HCT116 (cell line): ENCODE measurements at regions not wholly inside any gene's neighbourhood (a gene's known extent, or its start where the extent isn't known, plus 50 kb on each side); places are given as distances from the start of the nearest gene placed in this dataset.

Experiments
- ATAC-seq: fragments of 200-7000 bp; cut with Tn5 transposase; 2 replicates; pipeline ENCODE4 v1.9.1; 2020; ENCODE audit warnings: mild to moderate bottlenecking, moderate library complexity
- BruUV-seq: library from RNA; stranded (reverse); fragments of 400-500 nt; replicated peaks from 2 replicates; lab custom pipeline; 2021; lab: Mats Ljungman, UMichigan
- CTCF ChIA-PET: fragments of 300-600 bp; sonication (Branson Sonifier 250); formaldehyde crosslinking; loops from one replicate; lab custom pipeline; 2021; ENCODE audit warnings: antibody characterized with exemption; lab: Charles Lee
- POLR2A ChIA-PET: fragments of 300-600, 350-600 bp; sonication (Branson Sonifier 250); formaldehyde crosslinking; loops from one replicate; lab custom pipeline; 2021; ENCODE audit warnings: antibody characterized with exemption; lab: Charles Lee
- RAD21 ChIA-PET, 2 experiments: fragments of 300-600 bp; sonication (Branson Sonifier 250); formaldehyde crosslinking; loops; one replicate each; lab custom pipeline; 2023; ENCODE audit warnings: low total read pairs in 2 of 2; ENCODE audit not compliant: uncharacterized antibody in 2 of 2, unreplicated experiment in 2 of 2, low non-redundant PET in 1 of 2; lab: Charles Lee
- DNase-seq: peaks from one replicate; pipeline ENCODE4 v3.0.0-alpha.2; 2010; ENCODE audit warnings: low read depth, low spot score
- H2AFZ ChIP-seq: fragments of 200-600 bp; shearing (Covaris generic), sonication (generic); 2 replicates; pipeline ENCODE4 v1.6.1; 2017; ENCODE audit warnings: low read depth, mixed run types, mixed read lengths, antibody characterized with exemption, low read length; ENCODE audit not compliant: poor library complexity, severe bottlenecking
- H3K27ac ChIP-seq: 2 replicates; pipeline ENCODE4 v1.5.1; 2012; ENCODE audit warnings: low read depth, low read length
- H3K27me3 ChIP-seq: fragments of 200-600 bp; sonication (generic); 2 replicates; pipeline ENCODE4 v1.6.1; 2016; ENCODE audit warnings: mixed run types, low read length, mixed read lengths; ENCODE audit not compliant: insufficient read depth
- H3K36me3 ChIP-seq, 2 experiments: fragments of 200-500 bp in 1 of 2; fragments of 200-600 bp in 1 of 2; sonication (Bioruptor generic) in 1 of 2; sonication (generic) in 1 of 2; 2 replicates each; pipeline versions ENCODE4 v1.5.1 to v1.6.1; 2014 to 2016; ENCODE audit warnings: low read length in 2 of 2, inconsistent platforms in 1 of 2, mixed read lengths in 1 of 2, mixed run types in 1 of 2; ENCODE audit not compliant: insufficient read depth in 2 of 2, control insufficient read depth in 1 of 2
- H3K4me1 ChIP-seq, 2 experiments: fragments of 200-600 bp in 1 of 2; sonication (generic) in 1 of 2; 2 replicates each; pipeline versions ENCODE4 v1.5.1 to v1.6.1; 2012 to 2017; ENCODE audit warnings: low read length in 2 of 2, inconsistent platforms in 1 of 2, mild to moderate bottlenecking in 1 of 2, mixed read lengths in 1 of 2, mixed run types in 1 of 2, moderate library complexity in 1 of 2; ENCODE audit not compliant: insufficient read depth in 2 of 2, control insufficient read depth in 1 of 2
- H3K4me2 ChIP-seq: fragments of 200-600 bp; sonication (generic); 2 replicates; pipeline ENCODE4 v1.6.1; 2017; ENCODE audit warnings: mixed run types, low read length, mixed read lengths
- H3K4me3 ChIP-seq, 2 experiments: fragments of 200-600 bp in 1 of 2; sonication (generic) in 1 of 2; replicated peaks in 1 of 2; 2 replicates each; pipeline ENCODE4 v1.5.1; 2011 to 2016; ENCODE audit warnings: low read length in 2 of 2, control low read depth in 1 of 2, low read depth in 1 of 2, mild to moderate bottlenecking in 1 of 2, mixed read lengths in 1 of 2, mixed run types in 1 of 2
- H3K79me2 ChIP-seq: fragments of 200-600 bp; sonication (generic); 2 replicates; pipeline ENCODE4 v1.6.1; 2017; ENCODE audit warnings: mild to moderate bottlenecking, mixed run types, low read length, moderate library complexity, mixed read lengths; ENCODE audit not compliant: insufficient read depth
- H3K9ac ChIP-seq: fragments of 200-600 bp; sonication (generic); 2 replicates; pipeline ENCODE4 v1.6.1; 2016; ENCODE audit warnings: low read length, mixed read lengths
- H3K9me2 ChIP-seq: fragments of 200-600 bp; sonication (generic), shearing (Covaris generic); 2 replicates; pipeline ENCODE4 v1.6.1; 2017; ENCODE audit warnings: mixed run types, mild to moderate bottlenecking, moderate library complexity; ENCODE audit not compliant: insufficient read depth
- H3K9me3 ChIP-seq, 2 experiments: fragments of 200-500 bp in 1 of 2; fragments of 200-600 bp in 1 of 2; sonication (Bioruptor generic) in 1 of 2; sonication (generic) in 1 of 2; 2 replicates each; pipeline ENCODE4 v1.6.1; 2014 to 2017; ENCODE audit warnings: low read length in 2 of 2, mixed read lengths in 2 of 2, inconsistent platforms in 1 of 2, low read depth in 1 of 2, mild to moderate bottlenecking in 1 of 2, mixed run types in 1 of 2, moderate library complexity in 1 of 2; ENCODE audit not compliant: control insufficient read depth in 1 of 2, insufficient read depth in 1 of 2
- H4K20me1 ChIP-seq: fragments of 200-600 bp; sonication (generic), shearing (Covaris generic); 2 replicates; pipeline ENCODE4 v1.6.1; 2017; ENCODE audit warnings: mixed run types, mild to moderate bottlenecking, moderate library complexity; ENCODE audit not compliant: insufficient read depth
- ATF3 ChIP-seq: IDR thresholded peaks from 2 replicates; pipeline ENCODE4 v1.6.1; 2012
- CEBPB ChIP-seq: IDR thresholded peaks from 2 replicates; pipeline ENCODE4 v1.6.1; 2012; ENCODE audit warnings: low read depth
- EGR1 ChIP-seq: IDR thresholded peaks from 2 replicates; pipeline ENCODE4 v1.6.1; 2012; ENCODE audit warnings: low read depth
- EZH2 ChIP-seq: fragments of 200-600 bp; sonication (generic); IDR thresholded peaks from 2 replicates; pipeline ENCODE4 v1.6.1; 2017; ENCODE audit warnings: antibody characterized with exemption, mixed run types
- FOSL1 ChIP-seq: IDR thresholded peaks from 2 replicates; pipeline ENCODE4 v1.6.1; 2012; ENCODE audit warnings: low read depth
- JUND ChIP-seq: IDR thresholded peaks from 2 replicates; pipeline ENCODE4 v1.6.1; 2012
- POLR2AphosphoS5 ChIP-seq: IDR thresholded peaks from 2 replicates; pipeline ENCODE4 v1.6.1; 2011; ENCODE audit warnings: mild to moderate bottlenecking, low read depth, low read length, moderate library complexity
- SRF ChIP-seq: IDR thresholded peaks from 2 replicates; pipeline ENCODE4 v1.6.1; 2012; ENCODE audit warnings: low read depth
- TCF7L2 ChIP-seq: IDR thresholded peaks from 2 replicates; pipeline ENCODE4 v1.7.0; 2011; ENCODE audit warnings: borderline replicate concordance, inconsistent platforms; ENCODE audit not compliant: insufficient read depth, insufficient read length; ENCODE audit errors: extremely low read depth
- ZBTB33 ChIP-seq: IDR thresholded peaks from 2 replicates; pipeline ENCODE4 v1.6.1; 2011; ENCODE audit warnings: mild to moderate bottlenecking, low read length, moderate library complexity; ENCODE audit not compliant: insufficient replicate concordance; ENCODE audit errors: extremely low read depth
- ZFX ChIP-seq: fragments of 450-650 bp; IDR thresholded peaks from 2 replicates; pipeline ENCODE4 v1.6.1; 2017
- intact Hi-C: fragments of 100-400 bp; cut with micrococcal nuclease; formaldehyde crosslinking; loops from 2 replicates; pipeline ENCODE4 v1.10.0; 2022

- Histone ChIP-seq H3K4me2 (no peak overlapping the region), H3K9me2 (no peaks in the 10 kb centered on the region), H4K20me1 (no peaks in the 10 kb centered on the region), H3K79me2 (no peaks in the 10 kb centered on the region), H2AFZ (no peak overlapping the region), H3K36me3 (no peaks in the 10 kb centered on the region), H3K9me3 (no peaks in the 10 kb centered on the region), H3K9ac (no peak overlapping the region), H3K4me3 (no peak overlapping the region), H3K27me3 (peaks cover 19% of the 10 kb centered on the region), H3K4me1 (no peaks in the 10 kb centered on the region), H3K27ac (no peak overlapping the region)
- BruUV-seq: no TSS peak
- CTCF ChIA-PET: no interaction called here
- intact Hi-C loops: no loop called here
- POLR2A ChIA-PET: no interaction called here
- RAD21 ChIA-PET: no interaction called here
- TF ChIP-seq SRF (no peak), EGR1 (no peak), ATF3 (no peak), ZBTB33 (no peak), EZH2 (no peak), CEBPB (no peak), POLR2AphosphoS5 (no peak), FOSL1 (no peak), ZFX (no peak), TCF7L2 (no peak), JUND (no peak)
- DNase-seq (no peak), ATAC-seq (no peak)
Observed at GRCh38 chr16:55125818-55126385, 195.2 kb downstream of the IRX5 start.
